SK-N-SH treated with all-trans-retinoic acid at 6 μM for 48 hours (cell line): ENCODE measurements at regions not wholly inside any gene's neighbourhood (a gene's known extent, or its start where the extent isn't known, plus 50 kb on each side); places are given as distances from the start of the nearest gene placed in this dataset.

Experiments used
- ARNTL ChIP-seq: fragments of 450-650 bp; formaldehyde crosslinking; IDR thresholded peaks from 2 replicates; pipeline ENCODE4 v1.5.0; 2020; ENCODE audit warnings: low read depth, mild to moderate bottlenecking, moderate library complexity, borderline replicate concordance
- OSR1 ChIP-seq: fragments of 250-450 bp; sonication (Bioruptor Pico); IDR thresholded peaks from 2 replicates; pipeline ENCODE4 v1.8.0; 2022; ENCODE audit warnings: moderate library complexity, mild to moderate bottlenecking, inconsistent platforms
- ZFP3 ChIP-seq: fragments of 250-450 bp; sonication (Bioruptor Pico); IDR thresholded peaks from 2 replicates; pipeline ENCODE4 v1.5.0; 2020; ENCODE audit warnings: mild to moderate bottlenecking, moderate library complexity
- ZNF8 ChIP-seq: fragments of 450-650 bp; formaldehyde crosslinking; IDR thresholded peaks from 2 replicates; pipeline ENCODE4 v1.5.0; 2020; ENCODE audit warnings: mild to moderate bottlenecking, moderate library complexity

- TF ChIP-seq ZFP3: no peak
- no peak for TF ChIP-seq ZNF8
- TF ChIP-seq OSR1 (CRISPR knock-in tag): no peak
- no peak for TF ChIP-seq ARNTL (CRISPR knock-in tag)
These were observed 199.3 kb downstream of the SEC61B start for GRCh38 chr9:99421369-99421768.
